Pancreas (tissue), 10 donors: ENCODE measurements at regions not wholly inside any gene's neighbourhood (a gene's known extent, or its start where the extent isn't known, plus 50 kb on each side); places are given as distances from the start of the nearest gene placed in this dataset.

Experiments
- ATAC-seq, 4 donors: fragments of 200-7000 bp; cut with Tn5 transposase; one replicate each; pipeline versions ENCODE4 v1.8.0 to v1.9.1; 2020; ENCODE audit warnings: mild to moderate bottlenecking in 4 of 4, moderate library complexity in 4 of 4
- DNase-seq, 6 donors: peaks; one replicate each; pipeline ENCODE4 v3.0.0-alpha.2; 2020
- FAIRE-seq: peaks from 2 replicates; lab custom pipeline; 2012; peaks lifted over from hg19 to GRCh38; lab: Jason Lieb, UNC
- H3K27ac ChIP-seq, 4 donors: fragments of 200-600 bp; sonication (generic); 1 replicate in 3 of 4; 2 replicates in 1 of 4; pipeline versions ENCODE4 v1.5.0 to v1.8.0; 2020
- H3K27me3 ChIP-seq, 4 donors: fragments of 200-600 bp; one replicate each; pipeline ENCODE4 v1.8.0; 2021
- H3K36me3 ChIP-seq, 3 donors: fragments of 200-600 bp; sonication (generic) in 1 of 3; one replicate each; pipeline versions ENCODE4 v1.5.0 to v1.8.0; 2020 to 2021
- H3K4me1 ChIP-seq, 3 donors: fragments of 200-600 bp; one replicate each; pipeline ENCODE4 v1.8.0; 2021
- H3K4me3 ChIP-seq, 4 donors: fragments of 200-600 bp; sonication (generic) in 2 of 4; one replicate each; pipeline versions ENCODE4 v1.5.0 to v1.8.0; 2020 to 2021
- H3K9me3 ChIP-seq, 4 donors: fragments of 200-600 bp; one replicate each; pipeline ENCODE4 v1.8.0; 2021
- WGBS, 2 donors: extraction: QIAGEN DNeasy Blood & Tissue Kit; methylation state at CpG; one replicate each; pipeline ENCODE4 v1.1.7; 2013; 5-methylcytosine and 5-hydroxymethylcytosine counted together
- intact Hi-C, 3 donors: fragments of 100-400 bp; cut with DNase I; formaldehyde crosslinking; loops; one replicate each; pipeline versions ENCODE4 v1.11.1 to v1.14.2; 2022
- TF ChIP-seq, protein P1 (sequence below), 4 donors: fragments of 200-600 bp; sonication (generic) in 3 of 4; IDR thresholded peaks; one replicate each; pipeline versions ENCODE4 v1.5.0 to v1.8.0; 2021; ENCODE audit warnings: antibody characterized with exemption in 4 of 4
- donor health status: healthy with polysubstance abuse.
- donor health status: DM: no; HTN: no; CAD: no; lungs with moderate emphysema.
- donor health status: DM: no; HTN: no; CAD: no.
- donor health status: control.
- donor health status: control.
- donor health status: Bipolar disorder and iron deficiency.
- donor health status: DM: yes; HTN: yes; CAD: no.
- donor health status: DM: no; HTN: no; CAD: no.
- donor health status: DM: no; HTN: no; CAD: no.
- donor health status: DM: yes; HTN: yes; CAD: no.

DNA sequence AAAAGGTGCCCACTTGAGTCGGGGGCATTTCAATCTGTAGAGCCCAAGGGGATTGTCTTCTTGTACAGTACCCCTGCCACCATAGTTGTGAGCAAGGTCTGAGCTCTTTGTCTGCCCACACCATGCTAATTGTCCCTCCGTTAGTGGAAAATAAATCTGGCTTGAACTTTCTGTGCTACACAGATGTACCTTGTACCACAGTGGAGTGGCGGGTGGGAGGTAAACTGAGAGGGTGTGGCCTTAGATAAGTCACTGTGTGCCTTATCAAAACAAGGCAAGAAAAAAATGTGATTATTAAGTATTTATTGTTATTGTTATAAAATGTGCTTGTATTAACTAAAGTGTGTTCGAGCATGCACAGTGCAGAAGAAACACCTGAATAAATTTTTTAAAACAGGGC is 242.9 kb upstream of the C2CD4B start:
- no peaks in the 10 kb centered on the region for H3K9me3 ChIP-seq
- DNase-seq (no peak), ATAC-seq (no peak), FAIRE-seq (no peak)
- TF ChIP-seq, protein P1, sequence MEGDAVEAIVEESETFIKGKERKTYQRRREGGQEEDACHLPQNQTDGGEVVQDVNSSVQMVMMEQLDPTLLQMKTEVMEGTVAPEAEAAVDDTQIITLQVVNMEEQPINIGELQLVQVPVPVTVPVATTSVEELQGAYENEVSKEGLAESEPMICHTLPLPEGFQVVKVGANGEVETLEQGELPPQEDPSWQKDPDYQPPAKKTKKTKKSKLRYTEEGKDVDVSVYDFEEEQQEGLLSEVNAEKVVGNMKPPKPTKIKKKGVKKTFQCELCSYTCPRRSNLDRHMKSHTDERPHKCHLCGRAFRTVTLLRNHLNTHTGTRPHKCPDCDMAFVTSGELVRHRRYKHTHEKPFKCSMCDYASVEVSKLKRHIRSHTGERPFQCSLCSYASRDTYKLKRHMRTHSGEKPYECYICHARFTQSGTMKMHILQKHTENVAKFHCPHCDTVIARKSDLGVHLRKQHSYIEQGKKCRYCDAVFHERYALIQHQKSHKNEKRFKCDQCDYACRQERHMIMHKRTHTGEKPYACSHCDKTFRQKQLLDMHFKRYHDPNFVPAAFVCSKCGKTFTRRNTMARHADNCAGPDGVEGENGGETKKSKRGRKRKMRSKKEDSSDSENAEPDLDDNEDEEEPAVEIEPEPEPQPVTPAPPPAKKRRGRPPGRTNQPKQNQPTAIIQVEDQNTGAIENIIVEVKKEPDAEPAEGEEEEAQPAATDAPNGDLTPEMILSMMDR (IDR thresholded peaks at IDR 0.05): no peak
- H3K36me3 ChIP-seq: no peaks in the 10 kb centered on the region
- no peaks in the 10 kb centered on the region for H3K4me1 ChIP-seq
- H3K4me3 ChIP-seq: no peak overlapping the region
- no peak overlapping the region for H3K27ac ChIP-seq
- intact Hi-C loops: no loop called here
- WGBS, 2 donors: 77 to 83% methylated on average over 4 of the region's 4 CpGs
- no peaks in the 10 kb centered on the region for H3K27me3 ChIP-seq

DNA sequence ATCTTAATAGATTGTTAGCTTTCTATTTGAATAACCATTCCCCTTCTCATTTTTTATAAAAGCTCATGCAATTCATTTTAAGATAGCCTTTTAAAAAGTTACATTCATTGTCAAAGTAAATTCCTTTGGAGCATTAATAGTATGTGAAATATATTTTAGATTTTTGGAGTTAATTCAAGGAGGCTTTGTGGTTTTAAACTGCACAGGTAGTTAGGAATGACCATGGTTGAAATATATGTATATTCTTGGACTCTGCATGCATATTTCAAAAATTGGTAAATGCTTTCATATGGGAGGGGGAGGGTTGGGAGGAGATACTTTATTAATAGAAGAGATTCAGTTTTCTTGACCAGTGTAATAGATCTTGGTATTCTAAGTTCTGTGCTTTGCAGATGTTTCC is 244.4 kb upstream of the C2CD4B start:
- no peak overlapping the region for H3K4me3 ChIP-seq
- no peaks in the 10 kb centered on the region for H3K4me1 ChIP-seq
- DNase-seq: no peak
- no peaks in the 10 kb centered on the region for H3K9me3 ChIP-seq
- H3K27me3 ChIP-seq: no peaks in the 10 kb centered on the region
- TF ChIP-seq, protein P1 (IDR thresholded peaks at IDR 0.05): no peak
- no peaks in the 10 kb centered on the region for H3K36me3 ChIP-seq
- ATAC-seq: no peak
- intact Hi-C loops: no loop called here
- no peak for FAIRE-seq
- no peak overlapping the region for H3K27ac ChIP-seq

DNA sequence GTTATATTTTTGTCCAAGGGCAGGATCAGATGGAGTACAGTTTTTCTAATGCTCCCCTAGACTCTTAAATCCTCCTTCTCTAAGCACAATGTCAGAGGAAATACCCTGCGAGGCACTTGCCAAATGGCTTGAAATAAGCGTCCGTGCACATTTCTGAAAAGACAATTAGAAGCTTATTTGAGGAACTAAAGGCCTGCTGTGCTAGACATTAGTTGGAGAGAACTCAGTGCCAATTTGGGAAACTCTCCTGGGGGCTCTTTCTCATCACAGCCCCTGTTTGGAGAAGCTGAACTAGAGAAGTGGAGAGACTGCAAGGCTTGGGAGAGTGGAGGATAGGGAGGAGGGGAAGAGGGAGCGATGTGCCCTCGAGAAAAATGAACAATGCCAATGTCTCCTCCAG is 247.6 kb upstream of the C2CD4B start:
- no peak for FAIRE-seq
- Histone ChIP-seq H3K27me3 (no peaks in the 10 kb centered on the region), H3K4me1 (no peaks in the 10 kb centered on the region), H3K4me3 (no peak overlapping the region), H3K9me3 (no peaks in the 10 kb centered on the region), H3K36me3 (no peaks in the 10 kb centered on the region), H3K27ac (no peak overlapping the region)
- intact Hi-C loops: no loop called here
- TF ChIP-seq, protein P1 (IDR thresholded peaks at IDR 0.05): no peak
- no peak for DNase-seq
- 84 to 89% methylated on average over 5 of the region's 5 CpGs for WGBS, 2 donors
- no peak for ATAC-seq

DNA sequence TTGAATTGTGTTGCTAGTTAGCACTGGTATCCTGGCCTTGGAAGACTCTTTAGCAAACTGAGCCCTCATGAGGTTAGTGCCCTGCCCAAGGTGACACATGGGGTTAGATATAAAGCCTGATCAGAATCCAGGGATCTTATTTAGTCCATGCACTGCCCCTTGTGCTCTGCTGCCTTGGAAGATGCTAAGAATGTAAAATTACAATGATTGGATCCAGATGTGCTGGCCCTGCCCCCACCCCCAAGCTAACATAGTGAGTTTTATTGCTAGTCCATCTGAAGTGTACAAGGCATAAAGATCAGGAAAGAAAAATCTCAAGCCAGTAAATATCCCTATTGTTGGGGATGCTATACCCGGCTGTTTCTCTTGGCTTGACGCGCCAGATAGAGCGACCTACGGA is 248.1 kb upstream of the C2CD4B start:
- no peak overlapping the region for H3K27ac ChIP-seq
- no peak overlapping the region for H3K4me3 ChIP-seq
- no peaks in the 10 kb centered on the region for H3K36me3 ChIP-seq
- FAIRE-seq: no peak
- H3K4me1 ChIP-seq: no peaks in the 10 kb centered on the region
- intact Hi-C loops: no loop called here
- 75 to 82% methylated on average over 5 of the region's 5 CpGs for WGBS, 2 donors
- ATAC-seq: no peak
- DNase-seq: no peak
- no peaks in the 10 kb centered on the region for H3K9me3 ChIP-seq
- TF ChIP-seq, protein P1 (IDR thresholded peaks at IDR 0.05): no peak
- H3K27me3 ChIP-seq: no peaks in the 10 kb centered on the region

DNA sequence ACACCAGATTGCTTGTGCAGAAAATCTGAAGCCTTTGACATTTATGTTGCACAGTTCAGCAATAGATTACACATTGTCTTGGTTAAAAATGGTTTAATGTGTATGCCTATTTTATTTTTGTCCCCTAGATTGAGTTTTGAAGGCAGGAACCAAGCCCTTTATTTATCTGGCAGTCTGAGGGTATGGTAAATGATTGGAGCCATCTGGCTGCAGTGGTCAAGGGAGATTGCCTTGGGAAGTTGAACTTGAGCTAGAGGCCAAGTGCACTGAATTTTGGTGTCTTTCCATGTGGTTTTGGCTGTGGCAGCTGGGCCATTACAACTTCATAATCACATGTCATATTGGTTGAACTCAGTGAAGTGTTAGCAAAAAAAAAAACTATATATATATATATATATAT is 248.7 kb upstream of the C2CD4B start:
- TF ChIP-seq, protein P1 (IDR thresholded peaks at IDR 0.05): no peak
- no peak for ATAC-seq
- intact Hi-C loops: no loop called here
- no peak for DNase-seq
- FAIRE-seq: no peak
- Histone ChIP-seq H3K4me3 (no peak overlapping the region), H3K27ac (no peak overlapping the region), H3K9me3 (no peaks in the 10 kb centered on the region), H3K36me3 (no peaks in the 10 kb centered on the region), H3K27me3 (no peaks in the 10 kb centered on the region), H3K4me1 (no peaks in the 10 kb centered on the region)
